GM21390 (cell line): ENCODE measurements at regions not wholly inside any gene's neighbourhood (a gene's known extent, or its start where the extent isn't known, plus 50 kb on each side); places are given as distances from the start of the nearest gene placed in this dataset.
A peak's percentile ranks its signal among the peaks of the same experiment; 100 is the strongest.

ENCODE experiments used
- ATAC-seq: cut with Tn5 transposase; IDR thresholded peaks from one replicate; pipeline ENCODE4 v1.9.1; 2021; ENCODE audit not compliant: unreplicated experiment

GRCh38 chr3:36257158-36257852 lies 123.0 kb upstream of the STAC start:
- ATAC-seq: no peak

DNA sequence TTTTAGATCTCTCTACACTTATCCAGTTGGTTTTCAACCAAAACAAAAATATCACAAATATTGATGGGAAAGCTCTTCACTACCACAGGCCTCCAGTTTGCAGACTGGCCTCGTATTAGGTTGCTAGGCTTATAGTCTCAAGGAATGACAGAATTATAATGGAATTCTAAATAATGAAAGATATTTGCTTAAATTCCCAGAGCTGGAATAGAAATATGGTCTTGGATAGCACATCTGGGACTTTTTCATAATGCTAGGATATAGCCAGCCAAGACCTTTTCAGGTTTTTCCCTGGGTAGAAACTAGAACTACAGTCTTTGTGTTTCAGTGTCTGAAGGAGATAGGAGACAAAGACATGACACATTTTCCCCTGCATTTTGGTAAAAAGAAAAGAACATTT lies 121.9 kb upstream of the STAC start:
- no peak for ATAC-seq

GRCh38 chr3:36259580-36259979 lies 120.7 kb upstream of the STAC start:
- ATAC-seq: no peak

DNA sequence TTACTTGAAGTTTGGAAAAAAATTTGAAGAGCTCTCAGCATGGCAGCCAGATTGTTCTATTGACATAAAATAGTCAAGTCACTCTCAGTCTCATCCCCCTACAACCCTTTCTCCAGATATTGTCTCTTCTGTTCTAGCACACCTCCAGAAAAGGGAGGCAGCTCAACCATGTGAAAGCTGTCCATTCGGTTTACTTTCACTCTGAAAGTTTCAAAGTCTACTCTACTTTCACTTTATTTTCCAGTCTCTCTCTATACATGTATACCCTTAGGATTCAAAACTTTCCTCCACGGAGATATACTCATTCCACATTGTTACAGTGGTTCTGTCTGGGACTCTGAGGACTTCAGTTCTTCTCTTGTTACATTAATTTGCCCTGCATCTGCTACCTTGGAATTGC lies 111.0 kb upstream of the STAC start:
- no peak for ATAC-seq

DNA sequence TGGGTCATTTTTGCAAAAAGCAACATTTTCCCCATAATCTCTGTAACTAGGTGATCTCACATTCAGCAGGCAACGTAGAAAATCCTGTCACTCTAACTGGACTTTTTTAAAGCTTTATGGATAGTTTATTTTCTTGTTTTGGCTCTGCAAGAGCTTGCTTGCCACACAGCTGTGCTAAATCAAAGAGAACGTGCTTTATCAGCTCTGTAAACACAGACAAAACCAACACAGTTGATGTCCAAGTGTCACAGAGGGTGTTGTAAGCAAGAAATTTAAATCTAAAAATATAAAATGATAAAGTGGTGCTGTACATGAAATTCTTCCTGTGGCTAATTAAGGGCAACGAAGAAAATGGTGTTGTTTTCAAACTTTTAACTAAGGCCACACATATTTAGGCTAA lies 97.5 kb upstream of the STAC start:
- no peak for ATAC-seq

- ATAC-seq: no peak
These were observed 85.0 kb upstream of the STAC start for GRCh38 chr3:36295296-36295695.

- no peak for ATAC-seq
These were observed 83.1 kb upstream of the STAC start for GRCh38 chr3:36297195-36297594.

DNA sequence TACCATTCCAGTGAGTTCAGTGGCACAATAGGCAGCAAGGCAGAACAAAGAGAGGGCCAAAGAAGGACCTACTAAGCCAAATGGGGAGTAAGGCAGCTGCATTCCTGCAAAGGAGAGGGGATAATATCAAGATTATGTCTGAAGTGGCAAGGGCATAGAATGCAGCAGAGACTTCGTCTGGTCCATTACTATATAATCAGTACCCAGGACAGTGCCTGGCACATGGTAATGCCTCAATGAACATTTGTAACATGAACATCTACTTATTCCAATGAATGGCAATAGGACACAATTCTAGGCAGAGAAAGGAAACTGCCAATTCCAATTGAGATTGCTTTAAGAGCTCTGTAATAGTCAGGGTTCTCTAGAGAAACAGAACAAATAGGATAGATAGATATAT lies 82.1 kb upstream of the STAC start:
- no peak for ATAC-seq

DNA sequence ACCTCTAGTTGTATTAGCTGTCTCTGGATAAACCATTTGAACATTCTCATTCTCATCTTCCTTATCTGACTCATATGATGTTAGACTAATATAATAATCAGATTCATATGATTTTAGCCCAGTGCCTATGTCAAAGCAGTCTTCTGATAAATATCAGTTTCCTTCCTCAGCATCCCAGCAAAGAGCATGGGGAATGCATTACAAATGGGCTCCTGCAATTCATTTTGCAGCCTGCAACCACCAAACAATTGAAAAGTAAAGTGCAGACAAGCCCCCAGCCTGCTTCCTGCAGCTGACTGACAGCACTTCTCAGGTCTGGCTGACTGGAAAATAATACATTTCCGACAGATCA lies 78.2 kb upstream of the STAC start:
- no peak for ATAC-seq

DNA sequence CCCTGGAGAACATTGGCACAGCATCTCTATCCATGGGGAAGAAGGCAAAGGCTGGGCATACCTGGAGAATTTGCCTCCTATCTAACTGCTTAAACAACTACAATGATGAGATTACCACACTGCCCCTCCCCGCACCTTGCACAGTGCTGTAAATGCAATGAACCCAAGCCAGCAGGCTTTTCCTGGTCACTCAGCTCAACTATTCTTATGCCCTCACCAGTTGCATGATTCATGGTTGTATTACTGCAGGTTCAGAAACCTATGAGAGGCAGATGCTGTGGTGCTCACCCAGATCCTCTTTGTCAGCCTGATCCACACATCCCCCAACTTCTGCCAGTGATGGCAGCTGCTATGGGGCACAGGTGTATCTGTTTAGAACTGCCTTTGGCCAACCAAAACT lies 77.7 kb upstream of the STAC start:
- ATAC-seq: no peak

DNA sequence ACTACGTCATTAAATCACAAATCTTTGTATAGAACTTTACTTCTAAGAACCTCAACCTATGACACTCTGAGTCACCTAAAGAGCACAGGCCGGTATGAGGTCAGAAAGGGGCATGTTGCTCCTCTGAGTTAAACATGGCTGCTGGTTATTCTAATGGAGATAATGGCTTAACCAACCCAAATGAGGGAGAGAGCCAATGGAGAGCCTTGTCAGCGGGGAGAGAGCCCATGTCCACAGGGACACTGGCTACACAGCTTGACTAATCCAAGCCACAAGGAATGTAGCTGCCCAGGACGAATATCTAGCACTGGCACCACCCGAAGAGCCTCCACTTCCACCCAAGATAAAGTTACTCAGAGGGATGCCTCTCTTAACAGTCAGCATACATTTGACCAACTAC lies 77.0 kb upstream of the STAC start:
- no peak for ATAC-seq

- ATAC-seq: no peak
These were observed 74.3 kb upstream of the STAC start for GRCh38 chr3:36305929-36306520.

DNA sequence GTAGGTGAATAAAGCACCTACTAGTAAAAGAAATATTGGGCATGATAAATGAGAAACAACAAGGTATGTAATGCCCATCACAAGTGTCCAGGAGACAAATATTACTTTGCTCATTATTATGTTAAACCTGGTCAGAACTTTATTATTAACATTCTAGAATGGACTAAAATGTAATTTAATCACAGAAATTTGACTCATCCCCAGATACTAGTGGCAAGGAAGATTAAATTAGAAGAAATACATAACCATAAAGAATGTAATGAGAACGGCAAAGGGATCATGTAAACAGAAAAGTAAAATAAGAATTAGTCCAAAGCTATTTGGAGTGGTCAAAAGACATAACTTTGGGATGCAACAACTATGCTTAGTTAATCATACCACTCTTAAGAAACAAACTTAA lies 71.2 kb upstream of the STAC start:
- ATAC-seq: no peak

GRCh38 chr3:36312351-36312750 lies 68.0 kb upstream of the STAC start:
- ATAC-seq: no peak

- ATAC-seq: peak; percentile 88
These were observed 62.4 kb upstream of the STAC start for GRCh38 chr3:36317915-36318314.

- ATAC-seq: no peak
These were observed 61.6 kb upstream of the STAC start for GRCh38 chr3:36318621-36319200.

GRCh38 chr3:36319680-36320079 lies 60.6 kb upstream of the STAC start:
- no peak for ATAC-seq
